Stromal cell of bone marrow (primary cell): ENCODE measurements at regions not wholly inside any gene's neighbourhood (a gene's known extent, or its start where the extent isn't known, plus 50 kb on each side); places are given as distances from the start of the nearest gene placed in this dataset.
"Not testable (repeated sequence)": the region's sequence is repeated elsewhere in the genome, so short reads cannot be mapped to it uniquely, and the experiment has no call there.

Experiments
- DNase-seq: peaks from one replicate; pipeline ENCODE4 v3.0.0-alpha.2; 2012; ENCODE audit warnings: low read depth

DNA sequence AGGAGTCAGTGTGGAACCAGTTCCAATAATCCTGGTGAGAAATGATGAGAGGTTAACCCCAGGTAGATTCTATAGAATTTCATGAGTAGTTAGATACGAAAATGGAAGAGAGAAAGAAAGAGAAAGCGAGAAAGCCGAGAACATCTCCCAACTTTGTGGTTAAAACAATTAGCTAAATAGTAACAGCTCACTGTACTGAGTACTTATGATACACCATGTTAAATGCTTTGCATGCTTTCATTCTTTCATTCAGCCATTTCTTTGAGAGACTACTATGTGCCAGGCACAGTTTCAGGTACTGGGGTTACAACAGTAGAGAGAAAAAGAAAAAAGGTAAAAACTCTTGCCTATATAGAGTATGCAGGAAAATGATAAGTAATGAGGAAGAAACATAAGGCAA is 109.7 kb upstream of the SYT6 start:
- no peak for DNase-seq

DNA sequence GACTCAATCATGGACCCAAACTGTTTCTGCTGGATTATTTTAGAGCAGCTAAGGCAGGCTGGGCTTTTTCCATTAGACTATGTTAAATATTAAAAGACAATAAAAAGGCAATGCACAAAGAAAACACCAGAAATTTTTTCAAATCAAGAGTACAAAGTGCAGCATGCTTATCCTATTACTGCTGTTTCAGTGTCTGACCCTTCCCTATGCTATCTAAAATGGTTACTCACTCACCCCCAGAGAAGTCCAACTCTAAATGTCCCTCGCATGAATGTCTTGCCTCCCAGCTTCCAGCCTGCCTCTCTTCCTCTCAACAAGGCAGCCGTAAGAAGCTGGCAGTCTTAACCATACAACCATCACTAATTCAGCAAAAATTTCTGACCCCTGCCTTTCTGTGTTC is 108.7 kb upstream of the SYT6 start:
- DNase-seq: no peak

DNA sequence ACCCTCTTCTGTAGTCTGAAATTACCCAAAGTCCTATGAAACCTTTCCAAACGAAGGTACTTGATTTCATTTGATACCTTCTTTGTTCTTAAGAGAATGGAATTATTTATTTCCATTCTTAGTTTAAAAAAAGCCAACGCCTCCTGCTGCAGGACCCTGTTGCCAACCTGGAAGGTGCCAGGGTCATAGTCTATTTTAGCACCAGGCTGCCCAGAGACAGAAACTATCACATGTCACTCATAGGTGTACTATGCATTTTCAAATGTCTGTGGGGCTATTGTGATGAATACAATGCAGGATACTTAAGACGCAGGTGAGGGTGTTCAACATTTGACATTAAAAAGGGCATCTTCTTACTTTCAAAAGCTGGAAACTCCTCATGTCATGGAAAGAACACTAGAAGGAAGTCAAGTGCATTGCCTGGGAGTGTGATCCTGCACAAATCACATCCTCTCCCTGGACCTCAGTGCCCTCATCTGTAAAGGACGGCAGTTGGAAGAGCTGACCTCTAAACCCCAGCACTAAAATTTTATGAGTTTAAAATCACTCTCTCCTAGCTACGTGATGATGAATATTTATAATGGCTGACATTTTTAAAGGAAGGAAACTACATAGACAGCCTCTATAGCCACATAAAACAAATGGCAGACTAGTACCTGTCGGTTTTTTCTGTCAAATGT is 107.3 kb upstream of the SYT6 start:
- DNase-seq: no peak

DNA sequence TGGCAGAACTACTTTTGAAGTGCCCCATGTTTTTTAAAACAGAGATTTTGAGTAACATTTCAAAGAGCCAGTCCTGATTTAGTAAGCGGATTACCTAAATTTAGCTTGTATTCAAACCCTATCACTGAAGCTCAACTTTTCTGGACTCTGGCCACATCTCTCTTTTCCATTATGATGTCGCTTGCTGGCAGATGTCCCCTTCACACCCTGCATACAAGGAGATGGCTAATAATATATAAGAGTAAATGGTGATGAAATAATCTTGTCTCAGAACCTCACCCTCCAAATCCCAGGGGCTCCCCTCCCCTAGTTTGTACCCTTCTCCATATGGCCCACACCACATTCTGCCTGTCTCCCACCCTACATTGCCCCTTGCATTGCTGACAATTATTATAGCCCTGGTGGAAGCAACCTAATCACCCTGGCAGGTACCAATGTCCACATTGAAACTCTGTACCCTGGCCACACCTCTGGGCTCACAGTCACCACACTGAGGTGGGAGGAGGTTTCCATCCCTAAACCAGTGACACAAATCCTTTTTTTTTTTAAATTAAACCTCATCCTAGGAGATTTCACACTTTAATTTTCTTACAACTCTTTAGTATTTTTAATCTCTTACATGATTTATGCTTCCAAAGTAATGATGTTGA is 106.0 kb upstream of the SYT6 start:
- no peak for DNase-seq

DNA sequence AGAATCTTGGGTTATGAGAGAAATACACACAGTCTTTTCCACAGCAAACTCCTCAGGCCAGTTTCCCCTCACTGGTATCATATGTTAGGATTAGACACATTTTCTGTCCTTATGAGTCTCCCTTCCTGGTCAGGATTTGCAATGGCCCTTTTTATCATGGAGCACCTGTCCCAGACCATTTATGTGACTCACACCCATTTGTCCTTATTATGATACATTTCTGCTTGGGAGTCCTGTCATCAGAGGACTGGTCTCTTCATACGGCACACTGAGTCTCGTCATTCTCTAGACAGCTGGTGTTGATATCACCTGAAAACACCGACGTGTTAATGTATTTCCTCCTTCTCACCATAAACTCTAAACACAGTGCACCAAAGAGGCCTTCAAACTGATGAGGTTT is 105.0 kb upstream of the SYT6 start:
- no peak for DNase-seq

DNA sequence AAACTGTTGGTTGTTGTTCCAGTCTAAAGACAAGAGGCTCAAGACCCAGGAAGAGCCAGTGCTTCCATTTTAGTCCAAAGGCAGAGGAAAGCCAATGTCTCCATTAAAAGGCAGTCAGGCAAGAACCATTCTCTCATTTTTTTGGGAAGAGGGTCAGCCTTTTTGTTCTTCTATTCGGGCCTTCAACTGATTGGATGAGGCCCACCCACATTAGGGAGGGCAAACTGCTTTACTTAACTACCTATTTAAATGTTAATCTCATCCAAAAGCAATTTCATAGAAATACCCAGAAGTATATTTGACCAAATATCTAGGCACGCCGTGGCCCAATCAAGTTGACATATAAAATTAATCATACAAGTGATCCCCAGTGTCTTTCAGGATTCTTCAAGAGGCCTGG is 104.4 kb upstream of the SYT6 start:
- DNase-seq: no peak

DNA sequence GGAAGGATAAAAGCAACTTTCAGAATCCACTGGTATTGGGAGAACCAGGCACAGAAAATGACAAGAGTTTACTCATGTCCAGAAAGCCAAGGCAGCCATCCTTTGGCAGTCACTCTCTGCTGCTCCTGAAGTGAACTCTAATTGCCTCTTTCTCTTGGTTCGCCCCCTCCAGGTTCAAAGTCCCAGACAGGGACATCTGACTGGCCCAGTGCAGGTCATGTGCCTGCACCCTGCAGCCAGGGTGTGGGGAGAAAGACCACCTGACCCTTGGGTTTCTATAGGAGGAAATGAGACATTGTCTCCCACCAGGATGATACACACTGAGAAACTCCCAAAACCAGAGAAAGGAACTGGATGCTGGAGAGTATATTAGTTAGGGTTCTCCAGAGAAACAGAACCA is 103.9 kb upstream of the SYT6 start:
- DNase-seq: no peak

DNA sequence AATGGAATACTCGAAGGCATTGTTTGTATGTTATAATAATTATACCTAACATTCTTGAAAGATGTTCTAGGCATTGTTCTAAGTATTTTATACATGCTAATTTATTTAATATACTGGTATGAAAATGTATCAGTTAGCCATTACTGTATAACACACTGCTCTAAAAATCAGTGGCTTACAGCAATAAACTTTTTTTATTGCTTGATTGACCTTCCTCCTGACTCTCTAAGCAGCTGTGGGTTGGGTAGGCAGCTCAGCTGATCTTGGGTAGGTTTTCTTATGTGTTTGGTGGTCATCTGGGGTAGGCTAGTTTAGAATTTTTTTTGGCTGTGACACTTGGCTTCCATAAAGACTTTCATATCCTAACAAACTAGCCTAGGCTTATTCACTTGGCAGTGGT is 100.2 kb upstream of the SYT6 start:
- no peak for DNase-seq

DNA sequence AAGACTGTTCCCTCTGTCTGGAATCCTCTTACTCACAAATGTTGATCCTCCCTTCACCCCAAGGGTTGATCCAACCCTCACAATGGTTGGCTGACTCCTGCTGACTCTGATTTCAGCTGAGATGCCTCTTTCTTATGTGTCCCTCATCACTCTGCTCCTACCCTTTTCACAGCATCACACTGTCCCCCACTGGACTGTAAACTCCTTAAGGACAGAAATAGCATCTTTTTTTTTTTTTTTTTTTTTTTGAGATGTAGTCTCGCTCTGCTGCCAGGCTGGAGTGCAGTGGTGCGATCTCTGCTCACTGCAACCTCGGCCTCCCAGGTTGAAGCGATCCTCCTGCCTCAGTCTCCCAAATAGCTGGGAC is 97.9 kb upstream of the SYT6 start:
- no peak for DNase-seq

DNA sequence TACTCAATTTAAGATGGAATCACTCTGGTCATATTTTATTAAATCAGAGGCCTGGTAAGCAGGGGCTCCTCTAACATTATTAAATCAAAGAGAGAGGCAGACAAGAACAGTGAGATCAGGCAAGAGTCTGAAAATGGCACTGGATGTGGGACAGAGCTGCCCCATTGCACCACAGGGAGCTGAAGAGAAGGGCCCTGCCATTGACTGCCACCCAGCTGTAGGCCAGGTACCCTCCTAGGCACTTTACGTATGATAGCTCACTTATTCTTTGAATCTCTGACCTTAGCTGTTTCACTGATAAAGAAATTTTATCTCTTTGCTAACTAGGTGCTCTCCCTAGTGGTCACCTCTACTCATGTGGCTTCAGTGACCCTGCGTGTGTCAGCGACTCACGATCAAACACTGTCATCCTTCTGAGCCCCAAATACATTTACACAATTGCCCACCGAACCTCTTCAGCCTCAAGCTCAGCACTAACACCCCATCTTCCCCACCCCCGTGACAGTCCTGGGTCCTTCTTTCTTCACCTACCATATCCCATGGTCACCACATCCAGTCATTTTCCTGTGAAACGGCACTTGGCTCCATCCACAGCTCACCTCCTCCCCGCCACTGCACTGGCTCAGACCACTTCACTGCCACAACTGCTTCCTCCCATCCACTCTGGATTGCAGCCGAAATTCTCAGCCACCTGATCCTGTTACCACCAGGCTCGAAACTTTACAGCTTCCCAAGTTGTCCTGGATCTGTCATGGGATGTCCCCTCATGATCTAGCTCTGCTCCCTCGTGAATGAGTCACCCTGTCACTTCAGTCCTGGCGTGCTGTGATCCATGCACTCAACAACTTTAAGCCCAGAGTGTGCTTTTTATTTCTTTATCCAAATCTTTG is 97.3 kb upstream of the SYT6 start:
- DNase-seq: no peak

DNA sequence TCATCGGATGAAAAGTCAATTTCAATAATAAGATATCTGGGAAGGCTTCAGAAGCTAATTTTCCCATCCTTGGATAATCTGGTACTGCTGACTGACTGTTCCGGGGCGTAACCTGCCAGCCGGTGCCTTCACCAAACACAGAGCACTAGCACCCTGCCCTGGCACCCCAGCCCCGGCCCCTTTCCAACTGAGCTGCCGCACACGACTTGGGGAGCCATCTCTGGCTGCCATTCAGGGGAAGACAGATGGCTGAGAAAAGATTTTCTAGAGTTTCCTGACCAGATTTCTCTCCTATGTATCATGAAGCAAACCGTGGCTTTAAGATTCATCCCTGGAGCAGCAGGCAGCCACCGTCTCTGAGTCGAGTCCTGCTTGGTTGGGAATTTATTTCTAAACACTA is 96.0 kb upstream of the SYT6 start:
- no peak for DNase-seq

DNA sequence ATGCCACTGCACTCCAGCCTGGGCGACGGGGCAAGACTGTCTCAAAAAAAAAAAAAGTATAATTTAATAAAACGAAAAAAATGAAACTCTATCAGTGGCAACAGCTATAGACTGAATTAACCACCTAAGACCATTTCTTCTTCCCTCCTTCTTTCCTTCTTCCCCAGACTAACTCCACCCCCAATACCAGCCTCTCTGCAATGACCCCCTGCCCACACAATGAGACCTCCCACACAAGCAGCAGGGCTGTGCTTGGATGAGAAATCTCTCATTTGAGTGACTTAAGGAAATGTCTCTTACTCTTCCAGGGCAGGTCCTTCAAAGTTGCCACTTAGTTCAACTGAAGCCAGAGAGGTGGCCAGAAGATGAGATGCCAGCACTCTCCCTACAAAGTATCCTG is 94.5 kb upstream of the SYT6 start:
- DNase-seq: no peak

DNA sequence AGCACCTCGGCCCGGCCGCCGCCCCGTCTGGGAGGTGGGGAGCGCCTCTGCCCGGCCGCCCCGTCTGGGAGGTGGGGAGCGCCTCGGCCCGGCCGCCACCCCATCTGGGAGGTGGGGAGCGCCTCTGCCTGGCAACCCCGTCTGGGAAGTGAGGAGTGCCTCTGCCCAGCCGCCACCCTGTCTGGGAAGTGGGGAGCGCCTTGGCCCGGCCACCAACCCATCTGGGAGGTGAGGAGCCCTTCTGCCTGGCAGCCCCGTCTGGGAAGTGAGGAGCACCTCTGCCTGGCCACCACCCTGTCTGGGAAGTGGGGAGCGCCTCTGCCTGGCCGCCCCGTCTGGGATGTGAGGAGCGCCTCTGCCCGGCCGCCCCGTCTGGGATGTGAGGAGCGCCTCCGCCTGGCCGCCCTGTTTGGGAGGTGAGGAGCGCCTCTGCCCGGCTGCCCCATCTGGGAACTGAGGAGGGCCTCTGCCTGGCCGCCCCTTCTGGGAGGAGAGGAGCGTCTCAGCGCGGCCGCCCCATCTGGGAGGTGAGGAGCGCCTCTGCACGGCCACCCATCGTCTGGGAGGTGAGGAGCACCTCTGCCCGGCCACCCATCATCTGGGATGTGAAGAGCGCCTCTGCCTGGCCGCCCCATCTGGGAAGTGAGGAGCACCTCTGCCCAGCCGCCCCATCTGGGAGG is 89.0 kb upstream of the SYT6 start:
- DNase-seq: not testable (repeated sequence)

DNA sequence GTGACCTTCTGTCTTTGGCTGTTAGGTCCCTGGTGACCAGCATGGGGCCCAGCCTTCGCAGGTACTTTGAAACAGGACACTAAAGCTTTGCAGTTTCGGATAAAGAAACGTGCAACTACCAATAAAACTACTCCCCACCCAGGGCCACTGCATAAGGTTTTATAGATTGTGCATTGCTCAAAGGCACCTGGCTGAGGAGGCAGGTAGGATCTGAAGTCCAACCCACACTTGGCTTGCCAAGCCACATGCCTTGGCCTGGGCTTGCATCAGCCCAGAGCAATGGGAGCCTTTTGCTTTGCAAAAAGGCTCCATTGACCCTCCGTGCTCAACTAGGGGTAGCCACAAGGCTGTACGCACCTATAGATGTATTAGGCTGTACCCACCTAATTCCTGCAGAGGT is 84.4 kb upstream of the SYT6 start:
- no peak for DNase-seq

DNA sequence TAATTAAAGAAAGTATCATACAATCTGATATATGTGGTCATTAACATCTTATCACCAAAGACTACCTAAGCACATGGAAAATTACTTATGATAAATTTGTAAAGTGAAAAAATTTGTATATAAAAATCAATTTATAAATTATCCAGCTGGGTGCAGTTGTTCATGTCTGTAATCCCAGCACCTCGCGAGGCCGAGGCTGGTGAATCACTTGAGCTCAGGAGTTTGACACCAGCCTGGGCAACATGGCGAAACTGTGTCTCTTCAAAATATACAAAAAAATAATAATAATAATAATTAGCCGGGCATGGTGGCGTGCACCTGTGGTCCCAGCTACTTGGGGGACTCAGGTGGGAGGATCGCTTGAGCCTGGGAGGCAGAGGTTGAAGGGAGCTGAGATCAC is 82.8 kb upstream of the SYT6 start:
- no peak for DNase-seq

DNA sequence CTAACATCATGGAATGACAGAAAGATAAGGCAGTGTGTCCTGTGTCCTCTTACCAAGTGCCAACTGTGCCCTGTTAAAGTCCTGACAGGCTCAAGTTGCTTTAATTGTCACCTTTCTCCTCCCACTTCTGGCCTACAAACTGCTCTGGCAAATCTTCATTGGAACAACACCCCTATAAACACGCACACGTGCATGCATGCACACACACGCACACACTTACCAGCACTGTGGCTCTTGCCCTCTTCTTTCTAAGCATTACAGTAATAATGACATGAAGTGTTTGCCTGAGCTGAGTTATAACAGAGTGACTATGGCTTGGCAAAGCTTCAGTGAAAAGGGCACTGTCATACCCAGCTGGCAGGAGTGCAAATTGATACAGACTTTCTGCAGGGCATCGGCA is 82.3 kb upstream of the SYT6 start:
- DNase-seq: no peak

DNA sequence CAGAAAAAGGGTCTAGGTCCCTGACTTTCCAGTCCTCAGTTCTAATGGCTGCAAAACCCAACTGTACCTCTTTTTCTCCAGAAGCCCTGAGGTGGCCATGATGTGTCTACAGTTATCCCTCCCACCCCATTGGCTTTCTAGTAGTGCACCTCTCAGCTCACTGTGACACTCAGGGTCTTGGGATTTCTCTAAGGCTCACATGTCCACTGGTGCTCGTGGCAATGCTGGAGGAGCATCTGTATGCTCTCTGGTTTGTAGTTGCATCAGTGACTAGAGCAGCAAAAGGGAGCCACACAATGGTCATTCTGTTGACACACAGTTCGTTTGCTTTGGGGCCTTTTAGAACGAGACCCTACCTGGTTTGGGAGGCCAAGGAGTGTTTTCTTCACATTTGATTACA is 81.6 kb upstream of the SYT6 start:
- no peak for DNase-seq

DNA sequence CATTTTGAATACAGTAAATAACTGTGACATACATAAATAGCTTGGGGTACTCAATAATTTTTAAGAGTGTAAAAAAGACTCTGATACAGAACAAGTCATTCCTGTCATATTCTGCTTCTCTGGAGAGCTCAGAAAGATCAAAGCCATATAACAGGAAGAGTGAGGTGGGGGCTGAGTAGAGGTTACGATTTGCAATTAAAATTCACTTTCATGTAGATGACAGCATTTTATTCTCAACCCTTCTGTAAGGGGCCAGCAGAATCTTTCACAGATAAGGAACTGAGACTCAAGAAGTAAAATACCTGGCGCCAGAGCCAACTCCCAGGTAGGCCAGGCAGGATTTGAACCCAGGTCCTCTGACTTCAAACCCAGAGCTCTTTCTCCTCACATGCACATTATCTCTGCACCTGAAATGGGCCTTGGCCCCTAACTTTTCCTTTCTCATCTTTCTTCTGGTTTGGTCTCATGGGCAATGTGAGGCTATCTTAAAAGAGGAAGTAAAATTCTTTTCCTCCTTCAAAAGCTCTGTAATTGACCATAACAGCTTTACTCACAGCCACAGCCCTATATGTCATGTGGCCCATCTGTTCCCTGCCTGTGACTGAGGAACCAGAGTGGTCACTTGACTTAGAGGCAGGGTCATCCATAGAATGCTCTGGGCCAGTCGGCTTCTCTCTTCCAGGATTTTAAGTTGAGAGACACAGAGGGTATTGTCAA is 80.9 kb upstream of the SYT6 start:
- DNase-seq: no peak

DNA sequence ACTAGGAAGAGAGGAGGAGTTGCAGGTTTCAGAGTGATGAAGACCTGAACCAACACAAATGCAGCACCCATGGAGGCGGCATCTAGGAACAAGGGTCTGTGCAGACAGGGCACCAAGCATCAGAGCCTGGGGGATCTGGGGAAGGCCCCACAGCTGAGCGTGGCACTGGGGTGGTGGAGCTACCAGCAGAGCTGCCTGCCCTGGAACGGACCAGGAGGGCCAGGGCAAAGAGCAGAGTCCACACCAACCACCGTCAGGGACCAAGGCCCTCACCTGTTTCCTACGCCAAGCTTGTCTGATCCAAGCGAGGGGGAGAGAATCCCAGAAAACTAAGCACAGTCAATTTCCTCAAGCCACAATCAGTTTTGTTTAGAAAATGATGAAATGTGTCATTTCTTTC is 79.0 kb upstream of the SYT6 start:
- no peak for DNase-seq

DNA sequence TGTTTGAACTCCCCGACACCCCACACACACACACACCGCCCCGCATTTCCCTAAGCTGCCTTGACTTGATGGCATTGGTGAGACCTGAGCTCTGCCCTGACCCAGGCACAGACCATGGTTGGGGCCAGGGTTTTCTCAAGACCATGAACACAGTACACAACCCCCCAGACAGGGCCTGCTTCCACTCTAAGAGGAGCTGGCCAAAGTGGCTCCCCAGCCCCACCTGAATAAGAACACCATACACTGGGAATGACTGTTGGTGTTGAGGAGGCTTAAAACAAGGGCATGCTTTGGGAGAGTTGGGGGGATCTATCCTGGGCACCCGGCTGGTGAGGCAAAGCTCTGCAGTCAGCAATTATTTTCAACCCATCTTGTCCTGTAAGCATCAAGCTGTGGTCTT is 77.6 kb upstream of the SYT6 start:
- no peak for DNase-seq

DNA sequence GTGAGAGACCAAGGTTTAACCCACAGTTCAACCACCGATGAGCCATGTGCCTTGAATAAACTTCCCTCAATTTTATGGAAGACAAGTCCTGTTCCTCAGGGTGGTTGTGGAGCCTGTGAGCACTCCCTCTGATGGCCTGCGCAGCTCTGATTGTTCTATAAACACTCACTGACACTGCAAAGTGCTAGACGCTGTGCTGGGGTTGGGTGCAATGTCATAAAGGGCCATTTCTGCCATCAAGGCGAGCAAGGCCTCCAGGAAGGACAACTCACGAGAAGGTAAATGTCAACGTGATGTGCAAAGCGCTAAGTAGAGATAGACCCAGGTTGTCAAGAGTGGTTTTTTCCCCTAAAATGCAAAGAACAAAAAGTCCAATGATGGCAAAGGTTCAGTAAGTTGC is 75.7 kb upstream of the SYT6 start:
- DNase-seq: no peak

DNA sequence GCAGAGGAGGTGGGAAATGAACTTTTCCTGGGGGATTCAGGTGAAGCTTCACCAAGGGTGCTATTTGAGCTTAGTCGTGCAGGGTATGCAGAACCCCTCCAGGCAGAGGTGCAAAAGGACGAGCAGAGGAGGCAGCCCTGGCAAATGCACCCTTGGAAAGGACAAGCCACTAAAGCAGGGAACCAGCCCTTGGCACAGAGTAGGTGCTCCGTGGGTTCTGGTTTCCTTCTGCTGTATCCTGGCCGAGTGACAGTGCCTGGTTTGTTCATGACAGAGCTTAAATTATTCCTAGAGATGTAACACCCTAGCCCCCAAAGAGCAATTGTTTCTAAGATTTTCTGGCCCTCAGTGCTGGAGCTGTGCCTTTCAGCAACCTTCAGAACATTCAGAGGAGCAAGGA is 73.4 kb upstream of the SYT6 start:
- DNase-seq: no peak
